Brain pericyte (primary cell): ENCODE measurements at regions not wholly inside any gene's neighbourhood (a gene's known extent, or its start where the extent isn't known, plus 50 kb on each side); places are given as distances from the start of the nearest gene placed in this dataset.

Experiments used
- DNase-seq: peaks from one replicate; pipeline ENCODE4 v3.0.0-alpha.2; 2012; ENCODE audit warnings: low read depth, low spot score

GRCh38 chr7:136046548-136046947, 69.4 kb upstream of the MTPN start:
- no peak for DNase-seq

- DNase-seq = no peak
Observed at GRCh38 chr7:136045992-136046391, 68.8 kb upstream of the MTPN start.

- DNase-seq = no peak
Observed at GRCh38 chr7:136045181-136045580, 68.0 kb upstream of the MTPN start.

- no peak for DNase-seq
Observed at GRCh38 chr7:136039577-136040345, 62.6 kb upstream of the MTPN start.

GRCh38 chr7:136036336-136036735, 59.2 kb upstream of the MTPN start:
- no peak for DNase-seq

- DNase-seq = no peak
Observed at GRCh38 chr7:136034132-136034531, 57.0 kb upstream of the MTPN start.

- no peak for DNase-seq
Observed at GRCh38 chr7:136033413-136034031, 56.4 kb upstream of the MTPN start.

- no peak for DNase-seq
Observed at GRCh38 chr7:136030867-136031318, 53.7 kb upstream of the MTPN start.

- no peak for DNase-seq
Observed at GRCh38 chr7:136030330-136030729, 53.2 kb upstream of the MTPN start.

GRCh38 chr7:136027160-136027559, 50.0 kb upstream of the MTPN start:
- no peak for DNase-seq
